A673 (cell line): ENCODE measurements at regions not wholly inside any gene's neighbourhood (a gene's known extent, or its start where the extent isn't known, plus 50 kb on each side); places are given as distances from the start of the nearest gene placed in this dataset.

ENCODE experiments used
- CTCF ChIP-seq: fragments of 300-800, 200-600 bp; sonication (generic); conservative IDR thresholded peaks from 2 replicates; pipeline ENCODE4 v1.5.1; 2017; ENCODE audit warnings: low read depth, mild to moderate bottlenecking, antibody characterized with exemption, low read length, moderate library complexity, mixed read lengths
- EZH2 ChIP-seq: fragments of 200-600 bp; sonication (generic); IDR thresholded peaks from 2 replicates; pipeline ENCODE4 v1.6.1; 2017; ENCODE audit warnings: borderline replicate concordance, low read depth, mild to moderate bottlenecking, mixed read lengths, antibody characterized with exemption, low read length; ENCODE audit not compliant: poor library complexity, severe bottlenecking

GRCh38 chrX:39564751-39565150, 533.0 kb downstream of the BCOR start:
- TF ChIP-seq CTCF = no peak
- no peak for TF ChIP-seq EZH2
